B cell (primary cell): ENCODE measurements at regions not wholly inside any gene's neighbourhood (a gene's known extent, or its start where the extent isn't known, plus 50 kb on each side); places are given as distances from the start of the nearest gene placed in this dataset.

Experiments
- CTCF ChIP-seq: fragments of 200-600 bp; IDR thresholded peaks from one replicate; pipeline ENCODE4 v1.8.0; 2022; ENCODE audit warnings: antibody characterized with exemption, mild to moderate bottlenecking
- EZH2 ChIP-seq: IDR thresholded peaks from 2 replicates; pipeline ENCODE4 v1.6.1; 2012; ENCODE audit warnings: borderline replicate concordance, low read depth, mild to moderate bottlenecking, moderate library complexity, low read length; ENCODE audit not compliant: insufficient read depth, poor library complexity, severe bottlenecking

GRCh38 chr7:8833355-8833754 lies 399.9 kb downstream of the NXPH1 start:
- TF ChIP-seq CTCF (no peak), EZH2 (no peak)
